ENCODE measurements at regions not wholly inside any gene's neighbourhood (a gene's known extent, or its start where the extent isn't known, plus 50 kb on each side); places are given as distances from the start of the nearest gene placed in this dataset.

GRCh38 chr3:117141812-117142211, 432.2 kb downstream of the TUSC7 start:
- TF ChIP-seq POLR2A (IDR thresholded peaks at IDR 0.05) (no peak), CTCF (IDR thresholded peaks at IDR 0.05) (no peak)
